GM12891 (cell line): ENCODE measurements at regions not wholly inside any gene's neighbourhood (a gene's known extent, or its start where the extent isn't known, plus 50 kb on each side); places are given as distances from the start of the nearest gene placed in this dataset.

Experiments
- POLR2A ChIP-seq: IDR thresholded peaks from 2 replicates; pipeline ENCODE4 v1.6.1; 2011; ENCODE audit warnings: low read depth, low read length, control low read depth
- POLR2AphosphoS5 ChIP-seq: IDR thresholded peaks from 2 replicates; pipeline ENCODE4 v1.6.1; 2011; ENCODE audit warnings: low read depth, low read length, control low read depth

- TF ChIP-seq POLR2A = no peak
- no peak for TF ChIP-seq POLR2AphosphoS5
These were observed 281.4 kb downstream of the RAB28 start for GRCh38 chr4:13202701-13203100.
